Kidney glomerular epithelial cell (primary cell): ENCODE measurements at regions not wholly inside any gene's neighbourhood (a gene's known extent, or its start where the extent isn't known, plus 50 kb on each side); places are given as distances from the start of the nearest gene placed in this dataset.
"Not testable (repeated sequence)": the region's sequence is repeated elsewhere in the genome, so short reads cannot be mapped to it uniquely, and the experiment has no call there.

Experiments used
- DNase-seq: peaks from one replicate; lab custom pipeline; 2025; lab: John Stamatoyannopoulos, UW

DNA sequence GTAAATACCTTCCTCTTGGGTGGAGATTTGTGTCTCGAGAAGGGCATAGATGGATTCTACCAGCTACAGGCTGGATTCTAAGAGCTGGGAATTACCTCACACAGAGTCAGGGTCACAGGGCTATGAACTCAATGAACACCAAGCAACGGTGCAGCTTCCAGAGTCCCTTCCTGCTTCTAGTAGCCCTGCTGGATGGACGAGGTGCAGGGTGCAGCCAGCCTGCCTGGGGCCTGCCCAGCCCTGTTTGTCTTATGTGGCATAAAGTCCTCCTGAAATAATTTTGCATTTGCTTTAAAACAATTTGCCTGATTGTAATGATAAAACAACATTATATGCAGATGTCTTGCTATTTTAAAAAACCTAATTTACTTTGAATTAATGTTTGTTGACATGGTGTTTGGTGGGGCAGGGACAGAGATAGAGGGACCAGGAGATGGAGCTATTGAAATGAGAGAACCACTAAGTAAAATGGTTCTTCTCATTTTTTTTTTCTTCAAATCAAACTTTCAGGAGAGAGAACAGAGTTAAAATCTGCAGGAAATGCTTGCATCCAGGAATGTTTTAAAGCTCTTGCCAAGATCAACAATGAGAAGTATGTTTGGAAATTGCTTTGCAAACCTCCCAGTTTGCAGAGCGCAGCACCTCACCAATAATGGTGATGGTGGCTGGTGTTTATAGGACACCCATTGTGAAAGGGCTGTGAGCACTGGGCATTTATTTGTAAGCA lies 305.4 kb upstream of the PODXL start:
- DNase-seq: peak; percentile 19

DNA sequence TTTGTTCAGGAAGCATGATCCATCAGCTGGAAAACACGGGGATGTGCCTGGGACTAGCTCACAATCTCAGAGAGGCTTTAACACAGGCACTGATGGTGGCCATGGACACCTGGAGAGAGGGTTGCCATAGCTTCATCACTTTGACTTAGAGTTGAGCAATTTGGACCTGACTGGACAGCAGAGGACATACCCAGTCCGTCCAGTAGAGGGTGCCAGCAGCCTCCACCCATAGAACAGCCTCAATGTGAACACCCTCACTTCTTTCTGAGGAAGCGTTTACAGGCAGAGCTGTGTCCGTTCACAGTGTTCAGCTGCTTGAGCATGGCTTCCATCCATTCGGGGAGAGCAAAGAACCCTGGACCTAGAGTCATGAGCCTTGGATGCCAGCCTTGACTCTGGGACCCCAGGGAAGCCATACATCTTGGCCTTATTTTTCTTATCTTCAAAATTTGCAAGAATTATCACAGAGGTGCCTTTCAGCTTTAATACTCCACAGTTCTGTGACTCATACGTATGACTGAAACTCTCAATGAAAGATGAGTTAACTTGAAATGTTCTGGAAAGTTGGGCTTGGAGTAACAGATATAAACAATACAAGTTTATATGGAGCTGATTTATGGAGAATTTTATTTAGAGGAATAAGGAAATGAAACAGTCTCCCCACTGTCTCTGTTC lies 302.9 kb upstream of the PODXL start:
- peak; percentile 49 for DNase-seq

DNA sequence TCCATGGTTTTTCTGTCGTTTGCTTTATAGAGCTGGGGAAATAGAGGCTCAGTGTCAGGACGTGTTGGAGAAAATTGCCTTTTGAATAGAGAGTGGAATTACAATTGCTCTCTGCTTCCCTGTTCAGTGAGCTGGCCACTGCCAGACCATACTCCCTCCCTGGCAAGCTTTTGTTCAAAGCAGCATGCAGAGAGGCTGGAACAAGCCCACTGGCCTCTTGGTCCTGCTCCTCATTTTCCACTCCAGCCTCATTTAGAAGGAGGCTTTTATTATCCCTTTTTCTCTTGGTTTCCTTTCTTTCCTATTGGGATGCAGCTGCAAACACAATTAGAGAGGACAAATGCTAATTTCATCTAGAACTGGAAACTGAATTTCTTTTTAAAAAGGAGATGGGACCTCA lies 302.2 kb upstream of the PODXL start:
- no peak for DNase-seq

DNA sequence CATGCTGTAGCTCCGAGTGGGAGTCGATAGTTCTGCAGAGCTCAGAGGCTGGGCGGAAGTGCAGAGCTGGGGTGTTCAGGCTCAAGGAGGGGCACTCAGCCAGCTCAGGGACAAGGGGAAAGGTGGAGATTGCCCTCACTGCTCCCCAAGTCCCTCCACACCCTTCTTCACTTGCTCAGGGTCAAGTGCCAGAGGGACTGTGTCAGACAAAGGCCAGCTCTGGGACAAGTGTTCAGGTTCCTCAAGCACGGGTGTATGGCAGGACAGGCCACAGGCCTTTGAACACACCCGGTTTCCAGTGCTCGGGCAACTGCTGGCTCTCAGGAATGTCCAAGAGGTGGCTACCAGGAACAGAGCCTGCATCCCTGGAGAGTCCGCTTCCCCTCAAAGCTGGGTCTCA lies 293.0 kb upstream of the PODXL start:
- DNase-seq: no peak

DNA sequence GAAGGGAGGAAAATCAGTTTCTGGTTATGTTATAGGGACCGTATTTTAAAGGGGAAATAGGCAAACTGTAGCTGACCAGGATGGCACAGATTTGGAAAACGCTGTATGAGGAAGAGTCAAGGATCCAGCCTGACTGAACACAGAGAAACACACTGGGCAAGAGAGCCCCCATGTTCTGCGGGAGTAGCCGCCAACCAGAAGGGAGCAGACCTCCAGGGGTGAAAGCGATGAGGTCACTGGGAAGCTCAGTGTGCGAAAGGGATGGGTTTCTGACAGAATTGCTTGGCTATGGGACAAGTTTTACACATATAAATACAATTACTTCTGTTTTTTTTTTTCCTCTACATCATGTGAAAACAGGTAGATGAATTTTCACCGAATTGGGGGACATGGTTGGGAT lies 291.6 kb upstream of the PODXL start:
- DNase-seq: no peak

DNA sequence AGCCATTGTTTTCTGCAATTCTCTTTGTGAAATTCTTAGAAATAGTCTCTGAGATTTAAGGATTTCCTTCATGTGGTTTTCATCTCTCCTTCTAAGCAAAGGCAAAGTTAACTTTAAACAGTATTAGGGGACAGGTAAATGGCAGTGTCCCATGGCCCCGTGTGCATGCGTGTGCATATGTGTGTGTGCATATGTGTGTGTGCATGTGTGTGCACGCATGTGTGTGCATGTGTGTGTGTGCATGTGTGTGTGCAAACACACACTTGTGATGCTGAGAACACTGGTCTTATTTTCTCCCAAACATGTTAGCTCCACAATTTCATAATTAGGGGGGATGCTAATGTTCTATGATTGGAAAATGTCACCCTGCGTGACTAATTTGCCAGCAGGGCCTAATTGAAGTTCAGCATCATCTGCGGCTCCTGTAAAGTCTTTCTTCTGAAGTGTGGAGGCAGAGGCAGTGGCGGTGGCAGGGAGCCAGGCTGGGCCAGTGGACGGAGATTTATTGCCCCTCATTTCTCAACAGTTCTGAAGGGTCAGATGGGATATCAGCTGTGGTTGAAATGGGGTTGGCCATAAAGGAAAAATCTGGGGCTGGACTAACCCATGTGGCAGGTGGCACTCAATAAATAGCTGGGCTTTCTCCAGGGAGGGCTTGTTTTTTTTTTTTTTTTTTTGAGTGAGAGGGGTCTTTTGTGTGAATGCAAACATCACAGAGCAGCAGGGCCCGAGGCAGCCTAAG lies 289.3 kb upstream of the PODXL start:
- no peak for DNase-seq

DNA sequence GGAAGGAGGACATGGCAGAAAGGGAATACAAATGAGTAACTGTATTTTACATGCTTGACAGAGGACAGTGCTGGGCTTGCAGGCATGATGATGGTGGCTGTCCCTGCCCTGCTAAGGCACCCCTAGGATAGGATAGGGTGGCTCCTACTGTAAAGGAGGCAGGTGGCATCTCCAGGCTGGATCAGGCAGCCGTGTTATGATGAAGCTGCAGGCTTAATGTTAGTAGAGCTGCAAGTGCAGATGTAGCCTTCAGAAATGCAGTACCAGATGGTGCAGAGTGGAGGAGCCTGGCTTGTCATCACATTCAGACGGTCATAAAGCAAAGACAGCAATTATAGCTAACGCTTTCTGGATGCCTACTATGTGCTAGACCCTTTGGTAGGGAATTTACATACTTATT lies 287.9 kb upstream of the PODXL start:
- no peak for DNase-seq

DNA sequence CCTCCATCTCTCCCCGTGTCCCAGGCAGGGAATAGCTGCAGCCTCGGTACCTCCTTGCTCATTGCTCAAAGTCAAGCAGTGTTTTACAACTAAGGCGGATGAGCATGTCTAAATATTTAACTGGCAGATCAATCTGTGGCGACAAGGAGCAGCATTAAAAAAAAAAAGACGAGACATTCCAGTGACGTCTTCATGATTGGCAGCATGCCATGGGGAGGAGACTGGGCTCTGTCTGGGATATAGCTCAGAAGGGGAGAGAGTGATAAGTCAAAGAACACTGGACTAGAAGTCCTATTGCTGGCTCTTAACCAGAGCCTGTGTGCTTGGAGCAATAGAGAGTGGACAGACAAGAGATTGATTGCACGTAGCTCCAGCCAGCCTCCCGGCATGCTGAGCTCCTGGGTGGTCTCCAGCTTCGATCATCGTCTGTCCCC lies 287.5 kb upstream of the PODXL start:
- no peak for DNase-seq

DNA sequence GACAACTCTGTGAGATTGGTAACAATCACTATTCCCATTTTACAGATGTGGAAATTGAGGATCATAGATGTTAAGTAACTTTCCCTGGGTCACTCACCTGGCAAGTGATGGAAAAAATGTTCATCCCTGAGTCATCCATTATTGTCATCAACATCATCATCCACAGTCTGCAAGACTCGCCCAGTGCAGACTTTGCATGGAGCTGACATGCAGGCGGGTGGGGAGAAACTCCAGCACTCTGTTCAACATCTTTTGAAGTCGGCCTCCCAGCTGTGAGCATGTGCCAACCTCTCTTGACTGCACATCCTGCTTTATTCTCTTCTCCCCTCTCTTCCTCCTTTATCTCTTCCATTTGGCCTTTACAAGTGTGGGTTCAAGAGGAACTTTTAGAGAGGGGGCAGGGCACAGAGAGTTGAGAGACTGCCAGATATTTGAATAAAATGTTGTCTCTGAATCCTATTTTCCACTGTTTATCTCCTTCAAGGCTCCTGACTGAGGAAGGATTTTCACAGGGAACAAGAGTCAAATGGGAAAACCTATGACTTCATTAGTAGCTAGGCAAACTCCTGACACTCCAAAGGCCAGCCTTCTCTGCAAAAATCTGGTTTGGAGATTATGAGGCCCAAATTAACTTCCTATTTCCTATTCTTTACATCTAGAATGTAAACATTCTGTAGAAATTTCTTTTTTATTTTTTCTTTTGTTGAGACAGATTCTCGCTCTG lies 283.7 kb upstream of the PODXL start:
- no peak for DNase-seq

DNA sequence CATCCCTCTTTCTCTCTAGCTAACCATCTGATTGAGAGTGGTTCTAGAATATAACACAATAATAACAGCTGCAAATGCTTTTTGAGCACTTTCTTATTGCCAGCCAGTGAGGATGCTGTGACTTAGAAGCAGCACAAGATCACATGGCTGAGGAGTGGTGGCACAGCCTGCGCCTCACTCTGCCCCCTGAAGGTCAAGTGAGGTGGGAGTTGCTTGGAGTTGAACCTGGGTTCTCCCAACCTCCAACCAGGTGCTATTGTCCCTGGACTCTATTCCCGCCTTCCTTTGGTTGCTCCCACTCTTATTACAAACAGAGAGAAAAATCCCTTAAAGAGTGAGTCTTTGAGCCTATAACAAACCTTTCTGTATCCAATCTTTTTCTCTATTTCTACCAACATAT lies 280.3 kb upstream of the PODXL start:
- DNase-seq: no peak

DNA sequence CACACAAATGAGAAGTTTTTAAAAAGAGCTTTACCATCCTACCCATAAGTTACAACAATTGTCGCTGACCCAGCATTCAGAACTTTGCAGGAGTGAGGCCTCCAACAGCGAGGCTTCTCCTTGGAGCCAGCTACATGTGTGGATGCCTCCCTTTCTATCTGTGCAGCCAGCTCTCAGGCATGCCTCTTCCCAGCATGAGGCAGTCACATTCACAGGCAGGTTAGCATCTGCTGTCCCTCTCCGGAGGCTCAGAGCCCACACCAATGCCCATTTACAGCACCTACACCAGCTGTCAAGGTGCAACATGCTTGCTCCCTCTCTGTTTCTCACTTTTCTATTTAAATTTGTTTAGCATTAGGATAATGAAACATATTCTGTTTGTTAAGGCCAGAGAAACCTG lies 278.7 kb upstream of the PODXL start:
- DNase-seq: no peak

DNA sequence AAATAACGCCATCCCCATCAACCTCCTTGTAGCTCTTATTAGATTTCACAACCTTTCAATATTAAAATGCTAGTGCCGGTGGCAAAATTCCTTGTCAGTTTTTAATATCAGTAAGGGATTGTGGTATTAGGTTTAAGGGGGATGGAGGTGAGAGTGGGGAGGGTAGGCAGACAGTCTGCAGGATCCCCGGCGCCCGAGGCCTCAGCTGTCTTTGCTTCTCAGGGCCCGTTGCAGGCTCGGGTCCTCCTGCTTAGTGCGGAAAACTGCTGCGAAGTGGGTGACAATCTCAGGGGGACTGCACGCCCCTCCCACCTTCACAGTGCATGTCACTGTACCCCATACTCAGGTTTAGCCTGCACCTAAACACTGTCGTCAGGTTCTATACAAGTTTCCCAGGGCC lies 274.3 kb upstream of the PODXL start:
- no peak for DNase-seq

DNA sequence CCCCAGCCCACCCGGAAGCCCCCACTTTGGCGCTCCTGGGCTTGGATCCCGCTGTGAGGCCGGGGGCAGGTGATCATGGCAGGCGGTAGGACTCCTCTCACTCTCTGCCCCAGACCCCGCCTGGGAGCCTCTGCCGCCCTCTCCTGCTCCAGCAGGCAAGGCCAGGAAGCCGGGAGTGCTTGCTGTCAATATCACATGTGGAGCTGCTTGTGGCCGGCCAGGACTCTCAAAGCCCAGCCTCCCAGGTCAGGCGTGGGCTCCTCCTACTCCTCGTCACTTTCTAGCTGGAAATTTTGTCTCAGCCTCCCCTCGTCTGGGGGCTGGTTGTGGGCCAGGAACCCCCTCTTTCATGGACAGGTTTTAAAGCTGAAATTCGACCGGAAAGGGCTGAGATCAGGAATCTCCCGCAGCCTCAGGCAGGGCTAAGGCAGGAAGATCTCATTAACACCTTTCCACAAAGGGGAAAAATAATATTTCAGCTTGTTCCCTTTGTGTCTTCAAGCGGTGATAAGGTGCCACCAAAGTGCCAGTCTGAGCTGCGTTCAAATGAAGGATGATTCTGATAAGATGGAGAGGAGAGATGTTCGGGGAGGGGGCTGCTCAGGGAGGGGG lies 273.6 kb upstream of the PODXL start:
- DNase-seq: no peak

DNA sequence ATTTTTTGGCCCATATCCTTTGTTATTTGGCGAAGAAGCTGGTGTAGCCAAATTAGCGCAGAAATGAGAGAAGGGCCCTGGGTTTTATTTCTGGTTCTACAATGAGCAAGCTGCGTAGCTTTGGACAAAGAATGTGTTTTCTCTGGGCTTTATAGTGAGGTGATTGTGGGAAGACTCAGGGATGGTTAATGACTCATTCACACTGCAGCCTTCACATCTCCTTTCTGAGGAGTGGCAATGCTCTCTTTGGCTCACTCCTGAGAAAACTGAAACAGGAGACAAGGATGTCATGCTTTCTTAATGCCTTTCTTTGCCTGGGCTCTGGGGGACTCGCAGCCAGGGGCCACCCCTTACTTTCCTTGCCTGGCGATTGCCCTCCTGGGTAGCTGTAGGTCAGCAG lies 271.0 kb upstream of the PODXL start:
- DNase-seq: no peak

DNA sequence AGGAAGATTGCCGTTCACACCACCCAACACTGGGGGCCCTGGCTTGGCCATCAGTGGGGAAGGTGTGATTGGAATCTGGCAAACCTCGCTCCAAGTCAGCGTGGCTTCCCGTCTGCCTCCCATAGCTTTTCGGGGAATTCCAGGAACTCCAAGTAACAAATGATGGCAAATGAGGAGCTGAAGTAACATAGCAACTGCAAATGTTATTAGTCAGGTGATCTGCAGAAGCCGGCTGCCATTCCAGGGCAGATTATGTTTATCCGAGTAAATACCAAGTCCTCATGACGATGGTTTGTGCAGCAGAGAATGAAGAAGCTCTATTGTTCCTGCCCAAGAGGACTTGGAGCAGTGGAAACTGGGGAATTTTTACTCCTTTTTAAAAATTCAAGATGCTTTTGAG lies 270.5 kb upstream of the PODXL start:
- no peak for DNase-seq

DNA sequence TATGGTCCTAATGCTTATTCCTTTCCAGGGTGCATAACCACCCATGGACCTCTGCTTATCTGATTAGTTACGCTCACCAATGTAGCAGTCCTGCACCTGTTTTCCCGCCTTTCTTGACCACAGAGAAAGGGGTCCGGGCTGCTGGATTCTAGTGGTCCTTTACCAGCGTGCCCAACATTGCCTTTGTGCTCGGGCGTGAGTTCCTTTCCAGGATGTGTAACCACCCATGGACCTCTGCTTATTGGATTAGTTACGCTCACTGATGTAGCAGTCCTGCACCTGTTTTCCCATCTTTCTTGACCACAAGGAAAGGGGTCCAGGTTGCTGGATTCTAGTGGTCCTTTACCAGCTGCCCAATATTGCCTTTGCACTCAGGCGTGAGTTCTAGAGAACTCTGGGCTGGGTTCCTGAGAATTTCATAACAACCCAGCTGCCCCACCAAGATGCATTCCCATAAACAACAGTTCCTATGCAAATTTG lies 267.6 kb upstream of the PODXL start:
- not testable (repeated sequence) for DNase-seq

DNA sequence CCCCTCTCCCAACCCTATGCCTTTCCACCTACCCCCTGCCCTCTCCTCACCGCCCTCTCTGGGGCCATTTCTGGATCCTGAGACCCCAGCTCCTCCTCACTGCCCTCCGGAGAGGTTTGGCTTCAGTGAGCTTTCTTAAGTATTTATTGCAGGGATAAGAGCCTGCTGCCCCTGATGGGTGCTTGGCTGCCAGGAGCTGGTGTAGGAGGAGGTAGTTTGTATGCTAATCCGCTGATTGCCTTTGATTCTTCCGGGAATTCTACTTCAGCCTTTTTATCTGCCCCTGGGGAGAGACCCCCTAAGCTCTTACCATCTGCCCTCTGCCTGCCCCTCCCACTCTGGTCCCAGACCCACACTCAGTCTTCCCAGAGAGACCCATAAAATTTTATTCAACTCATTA lies 263.5 kb upstream of the PODXL start:
- no peak for DNase-seq

DNA sequence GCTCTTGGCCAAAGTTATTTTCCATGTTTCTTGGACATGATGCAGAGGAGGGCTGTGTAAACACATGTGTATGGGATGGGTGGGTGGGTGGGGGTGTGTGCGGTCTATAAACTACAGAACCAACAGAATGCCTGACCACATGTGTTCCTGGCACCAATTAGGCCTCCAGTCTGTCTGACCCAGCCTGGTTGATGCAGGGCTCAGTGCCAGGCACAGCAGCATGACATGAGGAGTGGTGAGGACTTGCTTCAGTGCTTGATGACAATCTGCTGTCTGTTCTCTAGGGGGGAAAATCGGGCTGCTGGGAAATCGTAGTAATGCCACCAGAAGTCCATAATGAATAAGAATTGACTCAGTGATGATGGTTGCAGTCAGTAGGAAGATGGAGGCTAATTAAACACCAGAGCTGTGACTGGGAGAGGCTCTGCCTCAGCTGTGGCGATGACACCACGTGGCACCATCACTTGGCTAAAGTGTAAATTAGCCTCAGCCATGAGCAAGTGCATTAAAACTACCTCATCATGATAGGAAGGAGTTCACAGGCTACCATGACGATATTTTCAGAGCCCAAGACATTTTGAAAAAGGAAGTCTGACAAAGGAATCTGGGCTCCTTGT lies 260.1 kb upstream of the PODXL start:
- no peak for DNase-seq

DNA sequence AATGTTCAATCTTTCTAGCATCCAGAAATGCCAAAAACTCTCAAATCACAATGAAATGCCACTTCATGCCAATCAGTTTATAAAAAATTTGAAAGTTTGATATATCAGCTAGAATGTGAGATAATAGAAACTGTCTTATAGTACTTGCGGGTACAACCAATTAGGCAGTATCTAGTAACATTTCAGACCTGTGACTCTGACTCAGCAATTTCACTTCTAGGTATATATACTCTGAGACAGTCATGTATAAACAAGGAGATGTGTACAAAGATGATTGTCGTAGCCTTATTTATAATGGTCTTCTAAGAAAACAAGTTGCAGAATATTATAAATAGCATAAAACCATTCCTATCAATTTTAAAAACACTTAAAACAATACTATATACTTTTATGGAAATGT lies 252.3 kb upstream of the PODXL start:
- no peak for DNase-seq

DNA sequence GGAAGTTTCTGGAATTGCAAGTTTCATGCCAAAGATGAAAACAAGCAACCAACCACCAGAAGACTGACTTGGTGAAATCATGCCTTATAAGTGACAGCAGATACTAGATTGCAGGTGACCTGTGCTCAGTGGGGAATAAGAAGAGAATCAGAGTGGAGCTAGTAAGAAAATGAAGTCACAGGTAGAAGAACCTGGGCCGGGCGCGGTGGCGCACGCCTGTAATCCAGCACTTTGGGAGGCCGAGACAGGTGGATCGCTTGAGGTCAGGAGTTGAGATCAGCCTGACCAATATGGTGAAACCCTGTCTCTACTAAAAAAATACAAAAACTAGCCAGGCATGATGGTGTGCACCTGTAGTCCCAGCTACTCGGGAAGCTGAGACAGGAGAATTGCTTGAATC lies 251.7 kb upstream of the PODXL start:
- not testable (repeated sequence) for DNase-seq

DNA sequence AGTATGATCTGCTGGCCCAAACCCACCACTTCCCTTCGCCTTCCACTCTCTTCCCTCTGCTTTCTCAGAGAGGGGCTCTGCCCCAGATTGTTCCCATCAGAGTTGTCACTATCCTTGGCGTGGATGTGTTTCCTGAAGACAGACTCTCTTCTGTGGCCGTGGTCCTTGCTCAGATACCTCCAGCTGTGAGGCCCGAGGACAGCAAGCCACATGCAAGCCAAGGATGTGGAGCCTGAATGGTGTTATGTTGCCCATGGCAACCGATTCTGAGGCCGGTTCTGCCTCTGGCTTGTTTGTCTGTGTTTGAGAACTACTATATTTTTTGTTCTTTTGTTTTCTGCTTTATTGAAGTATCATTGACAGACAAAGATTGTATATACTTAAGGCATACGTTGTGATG lies 247.4 kb upstream of the PODXL start:
- DNase-seq: no peak
